NCI-H526 (cell line): ENCODE measurements at regions not wholly inside any gene's neighbourhood (a gene's known extent, or its start where the extent isn't known, plus 50 kb on each side); places are given as distances from the start of the nearest gene placed in this dataset.

Source experiments
- DNase-seq, 2 experiments: peaks; one replicate each; lab custom pipeline; 2025; lab: John Stamatoyannopoulos, UW

DNA sequence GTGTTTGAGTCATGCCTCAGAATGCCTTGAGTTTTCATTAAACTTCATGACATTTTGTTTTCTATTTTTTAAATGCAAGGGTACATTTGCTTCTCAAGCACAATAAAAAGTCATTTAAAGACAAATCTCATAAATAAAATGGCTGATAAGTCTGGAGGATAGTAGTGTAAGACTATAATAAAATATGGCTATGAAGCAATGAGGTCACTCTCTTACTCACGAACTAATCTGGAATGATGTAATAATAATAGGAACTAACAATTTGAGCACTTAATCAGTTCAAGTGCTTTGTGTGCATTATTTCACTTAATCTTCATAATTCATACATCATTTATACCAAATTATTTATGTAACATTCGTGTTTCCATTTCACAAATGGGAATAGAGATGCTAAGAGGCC lies 149.3 kb upstream of the CTTNBP2 start:
- no peak for DNase-seq

DNA sequence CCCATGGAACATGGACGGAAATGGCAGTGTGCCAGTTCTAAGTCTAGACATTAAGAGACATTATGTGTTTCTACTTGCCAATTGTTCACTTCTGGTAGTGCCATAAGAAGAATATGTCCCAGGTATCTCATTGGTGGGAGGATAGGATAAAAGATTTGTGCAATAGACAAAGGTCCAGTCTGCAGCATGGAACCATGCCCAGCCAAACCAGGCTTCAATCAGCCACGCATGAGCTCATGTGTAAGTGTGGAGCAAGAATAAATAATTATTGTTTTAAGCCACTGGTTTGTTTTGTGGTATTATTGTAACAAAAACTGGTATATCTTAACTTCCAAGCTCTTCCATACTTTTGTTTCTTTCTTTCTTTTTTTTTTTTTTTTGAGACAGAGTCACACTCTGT lies 153.6 kb upstream of the CTTNBP2 start:
- DNase-seq = no peak

DNA sequence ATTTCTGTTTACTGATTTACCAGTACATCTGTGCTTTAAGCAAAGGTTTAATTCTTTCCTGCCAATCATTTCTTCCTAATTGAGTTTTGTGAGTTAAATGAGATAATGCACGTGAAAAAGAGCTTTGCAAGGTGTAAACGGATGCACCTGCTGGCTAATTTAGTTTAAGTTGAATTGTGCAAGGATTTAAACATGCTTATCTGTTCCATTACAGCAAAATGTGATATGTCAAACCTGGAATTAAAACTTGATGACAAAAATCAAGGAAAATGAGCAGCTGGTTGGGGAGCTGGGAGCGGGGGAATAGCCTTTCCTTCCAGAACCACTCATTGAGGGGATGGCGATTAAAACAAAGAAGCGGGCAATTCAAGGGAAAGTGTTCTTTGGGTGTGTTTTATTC lies 155.0 kb upstream of the CTTNBP2 start:
- DNase-seq = no peak

DNA sequence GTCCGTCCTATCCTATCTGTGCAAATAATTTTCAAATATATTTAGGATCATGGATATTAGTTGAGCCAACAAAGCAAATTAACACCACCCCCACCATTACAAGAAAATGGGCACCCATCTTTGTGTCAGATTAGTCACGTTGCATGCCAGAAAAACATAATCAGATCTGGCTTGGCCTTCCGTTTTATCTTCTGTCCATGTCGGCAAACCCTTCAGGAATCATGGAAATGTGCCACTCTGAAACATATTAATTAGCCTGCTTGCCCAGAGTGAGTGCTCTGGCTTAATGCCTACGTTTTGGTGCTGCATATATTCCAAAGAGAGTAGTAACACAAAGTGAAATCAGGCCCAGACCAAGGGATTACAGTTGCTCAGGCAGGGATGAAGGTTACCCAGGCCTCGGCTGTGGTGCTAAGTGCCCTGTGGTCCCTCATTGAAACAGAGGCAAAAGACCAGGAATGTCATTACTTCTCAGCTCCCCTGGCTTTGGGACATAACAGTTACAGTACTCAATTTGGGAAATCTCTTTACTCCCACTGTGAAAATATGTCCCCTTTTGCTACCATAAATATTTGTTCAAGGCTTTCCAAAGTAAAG lies 154.0 kb upstream of the LSM8 start:
- DNase-seq = no peak

DNA sequence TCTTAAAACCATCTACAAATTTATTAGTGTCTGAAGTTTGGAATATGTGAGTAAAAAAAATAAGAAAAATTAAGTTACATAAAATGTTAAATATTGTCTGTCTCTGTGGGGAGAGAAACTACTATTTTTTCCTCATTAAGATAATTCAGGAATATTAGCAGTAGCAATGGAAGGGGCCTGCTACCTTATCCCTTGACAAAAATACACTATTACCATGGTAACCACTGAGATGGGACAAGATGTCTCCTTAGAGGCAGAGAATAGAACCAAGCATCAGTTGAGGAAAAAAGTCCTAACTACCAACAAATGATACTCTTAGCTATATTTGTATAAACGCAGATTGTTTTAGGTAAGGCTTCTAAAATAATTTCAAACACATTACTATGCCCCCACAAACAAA lies 150.7 kb upstream of the LSM8 start:
- no peak for DNase-seq

DNA sequence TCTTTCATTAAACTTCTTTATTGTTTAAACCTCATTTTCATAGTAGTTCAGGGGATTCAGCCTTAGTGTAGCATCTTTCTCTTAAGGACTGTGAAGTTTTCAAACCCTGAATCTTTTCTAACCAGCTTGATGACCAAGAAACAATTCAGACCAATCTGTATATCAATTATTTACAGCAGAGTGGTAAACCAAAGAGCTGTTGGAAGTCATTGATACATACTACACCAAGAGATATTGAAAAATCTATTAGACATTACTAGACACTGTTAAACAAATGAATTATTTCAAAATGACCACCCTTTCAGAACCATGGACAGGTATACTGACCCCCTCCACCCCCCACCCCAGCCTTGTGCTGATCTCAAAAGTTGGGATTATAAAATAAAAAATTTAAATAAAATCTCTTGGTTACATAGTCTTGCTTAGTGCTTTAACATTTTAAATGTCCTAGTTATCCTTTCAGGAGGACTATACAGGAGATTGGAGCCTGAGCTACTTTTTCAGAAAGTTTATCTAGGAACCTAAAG lies 143.9 kb upstream of the LSM8 start:
- no peak for DNase-seq

DNA sequence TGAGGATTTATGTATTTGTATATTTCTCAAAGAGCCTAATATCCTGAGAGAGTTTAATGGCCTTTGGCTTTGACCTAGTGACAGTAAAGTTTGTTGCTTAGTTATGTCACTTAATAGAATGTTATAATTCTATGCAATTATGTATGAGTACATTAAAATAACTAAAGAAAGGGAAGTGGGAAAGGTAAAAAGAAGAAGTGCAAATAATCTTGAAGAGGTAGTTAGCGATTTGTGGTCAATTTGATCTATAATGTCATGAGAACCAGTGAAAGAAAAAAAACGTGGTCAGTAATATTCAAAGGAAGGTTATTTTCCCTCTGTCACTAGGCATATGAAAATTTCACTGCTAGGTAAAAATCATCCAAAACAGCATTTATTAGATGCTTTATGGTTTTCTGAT lies 143.4 kb upstream of the LSM8 start:
- no peak for DNase-seq

DNA sequence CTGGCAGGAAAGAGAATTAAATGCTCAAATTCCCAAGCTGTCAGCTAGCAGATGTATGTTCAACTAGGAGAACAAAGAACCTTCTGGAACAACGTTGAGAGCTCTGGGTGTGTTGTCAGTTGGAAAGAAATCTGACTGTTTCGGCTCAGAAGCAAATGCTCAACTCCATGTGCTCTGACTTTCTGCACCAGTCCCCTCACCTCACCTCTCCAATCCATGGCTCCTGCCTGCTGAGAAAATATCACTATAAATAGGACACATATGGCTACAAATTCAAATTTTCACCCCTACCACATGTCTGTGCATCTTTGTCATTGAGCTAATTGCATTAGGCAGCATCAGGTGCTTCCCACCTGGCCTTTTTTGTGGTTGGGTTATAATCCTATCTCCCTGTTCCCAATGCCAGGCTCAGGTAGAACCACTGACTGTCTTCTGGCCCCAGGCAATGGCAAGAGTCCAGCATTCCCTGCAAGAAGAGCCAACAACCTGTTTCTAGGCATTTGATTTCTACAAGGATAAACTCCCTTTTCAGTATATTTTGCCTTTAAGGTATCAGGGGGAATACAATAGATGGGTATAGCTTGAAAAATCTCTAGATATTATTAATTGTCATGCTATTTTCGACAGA lies 142.6 kb upstream of the LSM8 start:
- DNase-seq = no peak

DNA sequence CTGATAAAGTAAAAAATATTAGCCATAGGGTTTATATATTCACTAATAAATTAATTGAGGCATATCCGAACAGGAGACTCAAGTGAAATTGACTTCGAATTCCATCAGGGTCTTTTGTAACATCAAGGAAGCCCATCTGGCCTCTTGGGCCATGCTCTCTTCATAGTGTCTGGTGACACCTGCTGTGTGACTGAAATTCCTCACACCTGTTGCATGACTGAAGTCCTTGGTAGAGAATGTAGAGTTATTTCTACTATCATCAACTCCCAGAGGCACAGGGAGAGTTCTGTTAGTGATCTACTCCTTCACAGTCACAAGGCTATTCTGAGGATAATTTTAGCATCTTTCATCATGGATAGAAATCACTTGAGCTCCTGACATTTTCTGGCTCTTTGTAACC lies 138.3 kb upstream of the LSM8 start:
- DNase-seq = no peak

DNA sequence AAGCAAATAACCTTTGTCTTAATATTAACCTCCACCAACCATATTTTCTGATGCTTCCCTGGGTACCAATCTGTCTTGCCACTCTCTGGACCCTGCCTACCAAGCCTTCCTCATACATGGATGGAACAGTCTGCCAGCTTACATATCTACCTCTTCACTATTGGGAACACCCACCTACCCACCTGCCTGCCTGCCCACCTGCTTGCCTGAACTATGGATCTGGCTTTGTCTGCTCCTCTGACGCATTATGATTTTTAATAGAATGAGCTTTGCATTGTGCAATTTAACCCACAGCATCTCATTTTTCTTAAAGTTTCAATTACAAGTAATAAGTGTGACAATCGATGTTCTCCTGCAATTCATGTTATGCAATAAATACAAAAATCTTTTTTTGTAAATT lies 137.9 kb upstream of the LSM8 start:
- no peak for DNase-seq

DNA sequence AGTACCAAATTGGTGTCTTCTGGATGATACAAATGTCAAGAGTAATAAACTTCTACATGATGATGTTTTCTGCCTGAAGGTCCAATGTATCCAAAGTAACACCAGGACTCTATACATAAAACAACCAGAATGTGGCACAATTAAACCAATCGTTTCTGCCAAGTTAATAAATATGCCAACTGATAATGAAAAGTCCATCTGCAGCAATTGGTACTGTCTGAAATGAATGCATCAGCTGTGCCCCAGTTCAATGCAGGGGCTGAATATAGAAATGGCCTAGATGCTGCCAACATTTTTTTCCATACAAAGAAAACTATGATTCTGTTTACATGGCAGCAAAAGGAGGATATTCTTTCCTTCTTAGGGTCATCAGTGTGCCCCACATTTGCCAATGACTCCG lies 137.2 kb upstream of the LSM8 start:
- no peak for DNase-seq

DNA sequence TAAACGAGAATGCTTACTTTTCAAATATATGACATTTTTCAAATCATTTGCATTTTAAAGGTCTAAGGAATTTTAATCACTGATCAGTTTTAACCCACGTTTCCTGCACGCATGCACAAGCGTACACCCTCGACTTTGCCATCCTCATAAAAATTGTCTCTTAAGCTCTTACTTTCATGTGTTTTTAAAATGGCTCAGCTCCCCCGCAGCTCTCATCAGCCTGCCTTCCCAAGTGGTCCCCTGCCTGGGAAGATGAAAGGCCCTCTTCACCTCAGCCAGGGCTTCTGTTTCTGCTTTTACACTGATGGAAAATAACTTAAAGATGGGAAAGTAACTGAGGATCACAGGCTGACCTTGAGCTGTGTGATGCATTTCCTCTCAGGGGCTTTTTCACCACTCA lies 131.6 kb upstream of the LSM8 start:
- DNase-seq = no peak

DNA sequence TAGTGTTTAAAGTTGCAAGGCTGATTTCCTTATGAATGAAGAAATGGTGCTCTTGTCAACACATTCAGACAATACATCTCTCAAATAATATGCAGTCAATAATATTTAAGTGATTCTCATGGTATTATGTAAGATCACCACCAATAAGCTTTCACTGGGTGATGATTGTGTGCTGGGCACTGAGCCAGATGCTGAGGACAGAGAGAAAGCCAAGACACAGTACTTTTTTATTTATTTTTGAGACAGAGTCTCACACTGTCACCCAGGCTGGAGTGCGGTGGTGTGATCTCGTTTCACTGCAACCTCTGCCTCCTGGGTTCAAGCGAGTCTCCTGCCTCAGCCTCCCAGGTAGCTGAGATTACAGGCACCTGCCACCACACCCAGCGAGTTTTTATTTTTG lies 130.6 kb upstream of the LSM8 start:
- no peak for DNase-seq

DNA sequence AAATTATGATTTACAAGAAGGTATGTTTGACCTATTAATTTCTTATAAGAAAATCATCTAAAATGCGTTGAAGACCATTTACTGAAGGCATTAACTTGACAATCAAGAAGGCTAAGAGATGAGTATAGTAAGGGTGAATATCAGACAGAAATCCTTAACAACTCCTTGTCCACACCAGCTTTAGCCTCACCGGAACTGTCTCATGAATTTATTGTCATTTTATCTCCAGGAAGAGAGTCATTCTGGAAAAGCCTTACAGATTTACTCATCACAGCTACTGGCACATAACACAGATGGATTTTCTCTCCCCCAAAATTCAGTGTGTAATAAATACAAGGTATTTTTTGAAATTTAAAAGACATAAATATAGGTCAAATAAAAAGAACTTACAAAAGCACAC lies 129.4 kb upstream of the LSM8 start:
- DNase-seq = no peak

DNA sequence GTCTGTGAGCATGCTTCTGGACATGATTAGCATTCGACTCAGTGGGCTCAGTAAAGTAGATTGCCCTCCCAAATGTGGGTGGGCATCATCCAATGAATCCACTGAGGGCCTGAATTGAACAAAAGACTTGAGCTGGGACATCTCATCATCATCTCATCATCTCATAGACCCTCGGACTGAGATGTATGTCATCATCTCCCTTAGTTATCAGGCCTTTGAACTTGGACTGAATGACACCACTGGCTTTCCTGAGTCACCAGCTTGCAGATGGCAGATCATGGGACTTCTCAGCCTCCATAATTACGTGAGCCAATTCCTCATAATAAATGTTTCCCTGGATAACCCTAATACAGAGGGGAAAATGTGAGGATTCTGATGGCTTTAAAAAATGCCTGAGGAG lies 128.3 kb upstream of the LSM8 start:
- DNase-seq = no peak

DNA sequence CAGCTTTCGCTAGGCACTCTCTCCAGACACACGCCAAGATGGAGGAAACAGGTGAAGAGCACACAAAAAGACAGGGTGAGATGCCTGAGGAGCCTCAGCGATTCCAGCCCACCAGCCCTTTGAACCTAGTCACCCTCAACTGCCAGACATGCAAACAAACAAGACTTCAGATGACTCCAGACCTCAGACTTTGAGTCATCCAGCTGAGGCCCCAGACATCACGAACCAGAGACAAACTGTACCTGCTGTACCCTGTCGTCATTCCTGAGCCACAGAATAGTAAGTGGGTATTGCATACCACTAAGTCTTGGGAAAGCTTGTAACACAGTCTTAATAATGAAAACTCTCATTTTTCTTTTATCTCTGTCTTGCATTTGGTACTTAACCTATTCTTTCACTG lies 126.6 kb upstream of the LSM8 start:
- DNase-seq = no peak

DNA sequence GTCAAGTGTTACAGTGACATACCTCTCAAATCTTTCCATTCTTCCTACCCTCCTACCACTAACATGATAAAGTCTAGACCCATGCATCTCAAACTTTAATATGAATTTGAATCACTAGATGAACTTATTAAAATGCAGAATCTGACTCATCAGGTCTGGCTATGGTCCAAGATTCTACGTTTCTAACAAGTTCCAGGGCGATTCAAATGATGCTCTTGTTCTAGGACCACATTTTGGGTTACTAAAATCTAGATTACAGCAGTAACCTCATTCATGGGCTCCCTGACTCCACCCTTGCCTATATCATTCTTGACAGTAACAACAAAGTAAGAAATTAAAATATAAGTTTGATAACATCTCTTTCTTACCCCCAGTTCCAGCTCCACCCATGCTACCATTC lies 124.8 kb upstream of the LSM8 start:
- no peak for DNase-seq

DNA sequence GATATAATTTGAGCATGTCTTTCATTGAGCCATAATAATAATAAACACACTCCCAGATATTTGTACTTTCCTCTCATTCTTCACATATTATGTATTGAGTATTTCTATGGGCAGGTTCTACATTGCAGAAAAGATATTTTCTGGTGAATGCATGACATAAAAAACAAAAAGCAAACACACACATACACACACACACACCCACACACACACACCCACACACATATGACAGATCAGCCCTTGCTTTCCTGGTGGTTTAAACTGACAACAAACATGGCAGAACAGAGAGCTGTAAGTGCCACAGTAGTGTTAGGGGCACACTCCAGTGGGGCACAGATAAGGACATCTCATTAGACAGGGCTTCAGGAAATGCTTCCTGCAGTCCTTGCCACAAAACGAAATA lies 123.3 kb upstream of the LSM8 start:
- DNase-seq = no peak

DNA sequence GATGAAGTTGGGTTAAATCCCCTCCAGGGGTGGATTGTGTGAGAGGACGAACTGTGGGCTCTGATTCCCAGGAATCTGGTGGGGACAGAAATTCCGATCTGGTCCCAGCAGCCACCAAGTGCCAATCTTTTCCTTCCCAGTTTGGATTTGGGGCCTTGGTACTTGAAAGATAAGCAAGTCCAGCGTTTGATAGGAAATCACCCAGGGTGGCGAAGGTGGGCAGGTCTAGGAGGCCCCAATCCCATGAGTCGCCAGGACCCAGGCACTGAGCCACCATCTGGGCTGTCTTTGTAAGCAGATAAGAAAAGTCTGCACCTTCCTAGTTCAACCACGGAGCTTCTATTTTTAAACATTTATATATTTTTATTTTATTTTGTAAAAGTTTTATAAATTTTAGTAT lies 122.6 kb upstream of the LSM8 start:
- DNase-seq = no peak

DNA sequence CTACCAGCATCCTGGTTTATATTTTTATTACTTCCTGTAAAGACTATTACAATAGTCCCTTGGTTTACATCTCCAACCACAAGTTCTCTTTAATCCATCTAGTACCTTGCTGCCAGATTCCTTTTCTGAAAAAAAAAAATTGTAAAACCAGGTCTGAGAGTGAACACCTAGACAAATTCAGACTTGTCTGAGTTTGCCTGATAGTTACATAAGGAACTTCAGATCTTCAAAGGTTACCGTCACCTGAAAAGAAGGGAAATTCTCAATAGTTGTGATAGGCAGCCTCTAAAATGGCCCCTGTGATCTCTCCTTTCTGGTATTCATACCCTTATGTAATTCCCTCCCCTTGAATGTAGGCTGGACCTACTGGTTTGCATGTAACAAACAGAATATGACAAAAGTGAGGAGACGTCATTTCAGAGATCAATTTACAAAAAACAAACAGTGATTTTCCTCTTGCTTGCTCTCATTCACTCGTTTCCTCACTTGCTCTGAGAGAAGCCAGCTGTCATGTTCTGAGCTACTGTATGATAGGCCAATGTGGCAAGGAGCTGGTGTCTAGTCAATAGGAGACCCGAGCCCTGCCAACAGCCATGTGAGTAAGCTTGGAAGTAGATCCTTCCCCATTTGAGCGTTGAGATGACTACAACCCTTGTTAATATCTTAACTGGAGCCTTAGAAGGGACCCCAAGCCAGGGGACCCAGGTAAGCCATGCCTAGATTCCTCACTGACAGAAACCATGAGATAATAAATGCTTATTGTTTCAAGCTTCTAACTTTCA lies 110.9 kb upstream of the LSM8 start:
- no peak for DNase-seq

DNA sequence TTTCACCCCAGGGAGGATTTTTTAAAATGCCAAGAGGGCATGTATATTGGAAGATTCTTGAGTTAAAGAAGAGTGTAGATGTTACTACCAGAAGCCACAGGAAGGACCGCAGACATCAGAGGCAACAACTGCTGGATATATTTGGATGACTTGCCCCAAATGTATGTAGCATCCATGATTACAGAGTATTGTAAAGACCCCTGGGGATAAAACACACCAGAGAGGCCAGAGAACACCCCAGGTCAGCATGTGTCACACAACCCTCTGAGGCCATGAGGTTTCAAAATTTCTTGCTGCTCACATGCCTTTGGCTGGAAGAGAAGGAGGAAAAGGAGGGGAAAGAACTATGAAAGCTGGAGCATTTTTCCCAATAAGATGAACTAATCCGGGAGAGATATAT lies 108.0 kb upstream of the LSM8 start:
- DNase-seq = no peak

DNA sequence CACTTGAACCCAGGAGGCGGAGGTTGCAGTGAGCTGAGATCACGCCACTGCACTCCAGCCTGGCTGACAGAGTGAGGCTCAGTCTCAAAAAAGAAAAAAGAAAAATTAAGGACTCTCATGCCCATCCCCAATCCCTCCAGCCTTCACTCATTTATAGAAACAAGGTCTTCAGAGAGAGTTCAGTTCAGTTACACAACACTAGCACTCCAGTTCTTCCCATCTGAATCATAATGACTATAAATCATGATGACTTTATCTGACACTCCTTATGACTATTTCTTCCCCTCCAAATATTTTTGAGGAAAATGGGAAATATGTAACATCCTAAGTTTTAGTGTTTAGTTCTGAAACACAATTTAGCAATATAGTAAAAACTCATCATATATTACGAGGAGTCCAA lies 107.4 kb upstream of the LSM8 start:
- DNase-seq = no peak

DNA sequence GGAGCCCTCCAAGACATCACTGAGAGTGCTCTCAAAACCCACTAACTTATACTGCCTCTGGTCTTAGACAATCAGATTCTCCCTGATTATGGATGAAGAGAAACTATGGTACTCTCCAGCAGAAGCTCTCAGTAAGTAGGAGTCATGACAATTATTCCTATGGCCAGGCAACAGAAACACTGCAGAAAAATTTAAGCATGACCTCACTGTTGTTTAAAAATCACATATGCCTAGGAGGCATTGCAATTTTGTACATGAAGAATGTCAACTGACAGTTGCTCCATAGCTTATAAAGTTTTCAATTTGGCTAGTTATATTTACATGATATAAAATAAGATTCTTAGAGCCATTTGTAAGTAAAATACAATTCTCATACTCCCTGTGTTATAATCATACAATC lies 105.9 kb upstream of the LSM8 start:
- no peak for DNase-seq

DNA sequence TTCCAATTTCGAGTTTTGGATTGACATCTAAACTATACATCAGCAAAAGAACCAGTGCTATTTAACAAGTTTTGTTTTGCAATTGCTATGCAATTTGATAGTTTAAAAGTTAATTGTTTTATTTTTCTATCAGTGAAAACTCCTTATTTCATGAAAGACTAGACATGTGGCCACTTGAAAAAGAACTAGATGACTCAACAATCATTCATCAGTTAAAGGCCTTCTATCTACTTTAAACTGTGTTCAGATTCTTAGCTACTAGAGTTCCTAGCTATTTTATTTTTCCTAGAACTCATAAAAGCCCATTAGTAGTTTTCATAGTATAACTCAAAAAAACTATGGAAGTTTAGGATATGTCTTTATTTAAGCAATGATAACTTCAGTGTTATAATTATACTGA lies 104.6 kb upstream of the LSM8 start:
- DNase-seq = no peak
